IgD-negative memory B cell (primary cell): ENCODE measurements at regions not wholly inside any gene's neighbourhood (a gene's known extent, or its start where the extent isn't known, plus 50 kb on each side); places are given as distances from the start of the nearest gene placed in this dataset.

Experiments
- H3K27ac Mint-ChIP-seq, 3 donors: one replicate each; pipeline ENCODE4 v1.8.0; 2020 to 2022; ENCODE audit warnings: mild to moderate bottlenecking in 3 of 3, mixed read lengths in 3 of 3, moderate library complexity in 1 of 3
- H3K27me3 Mint-ChIP-seq: one replicate; pipeline ENCODE4 v1.8.0; 2021; ENCODE audit warnings: mixed read lengths
- H3K36me3 Mint-ChIP-seq: one replicate; pipeline ENCODE4 v1.8.0; 2020; ENCODE audit warnings: mild to moderate bottlenecking, mixed read lengths
- H3K4me1 Mint-ChIP-seq, 3 donors: one replicate each; pipeline ENCODE4 v1.8.0; 2020 to 2022; ENCODE audit warnings: mixed read lengths in 3 of 3, mild to moderate bottlenecking in 1 of 3
- H3K4me3 Mint-ChIP-seq, 4 donors: one replicate each; pipeline ENCODE4 v1.8.0; 2020 to 2022; ENCODE audit warnings: mild to moderate bottlenecking in 4 of 4, mixed read lengths in 4 of 4, moderate library complexity in 3 of 4
- H3K9me3 Mint-ChIP-seq, 3 donors: one replicate each; pipeline ENCODE4 v1.8.0; 2020 to 2021; ENCODE audit warnings: mixed read lengths in 3 of 3, mild to moderate bottlenecking in 1 of 3

DNA sequence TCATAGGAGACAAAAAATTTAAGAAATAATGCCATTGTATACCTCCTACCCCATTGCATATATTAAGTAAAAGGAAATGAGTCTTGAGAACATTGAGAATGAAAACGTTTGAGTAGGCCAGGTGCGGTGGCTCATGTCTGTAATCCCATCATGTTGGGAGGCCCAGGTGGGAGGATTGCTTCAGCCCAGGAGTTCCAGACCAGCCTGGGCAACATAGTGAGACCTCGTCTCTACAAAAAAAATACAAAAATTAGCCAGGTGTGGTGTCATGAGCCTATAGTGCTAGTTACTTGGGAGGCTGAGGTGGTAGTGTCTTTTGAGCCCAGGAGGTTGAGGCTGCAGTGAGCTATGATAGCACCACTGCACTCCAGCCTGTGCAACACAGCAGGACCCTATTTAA, 107.7 kb upstream of the MGAT5 start:
- Mint-ChIP-seq H3K9me3 (no peaks in the 10 kb centered on the region), H3K4me1 (peaks cover 60 to 67% (median 67%) of the 10 kb centered on the region in 3 donors), H3K27me3 (no peaks in the 10 kb centered on the region), H3K4me3 (peak overlapping the region in 2 of 4 donors; percentile 6 to 76), H3K27ac (peak overlapping the region; percentile 63 to 80 (median 75)), H3K36me3 (peaks cover 2% of the 10 kb centered on the region)

DNA sequence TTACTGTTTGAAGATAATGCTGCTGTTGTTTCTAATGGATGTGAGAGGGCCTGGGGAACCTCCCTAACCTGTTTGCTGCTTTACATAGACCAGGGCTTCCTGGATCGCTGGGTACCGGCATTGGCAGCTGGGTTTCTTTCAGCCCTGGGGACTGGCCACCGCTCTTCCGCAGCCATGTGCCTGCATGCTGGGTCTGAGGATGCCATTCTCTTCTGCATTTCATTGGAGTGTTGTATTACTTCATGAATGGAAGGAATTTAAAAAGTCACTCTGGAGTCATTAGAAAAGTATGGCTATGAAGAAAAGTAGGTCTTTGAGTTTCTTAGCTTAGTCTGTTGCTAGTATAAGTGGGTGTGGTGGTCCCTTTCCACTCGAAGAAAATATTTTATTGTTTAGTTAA, 107.3 kb upstream of the MGAT5 start:
- Mint-ChIP-seq H3K9me3 (no peaks in the 10 kb centered on the region), H3K27me3 (no peaks in the 10 kb centered on the region), H3K4me3 (peak overlapping the region in 1 of 4 donors; percentile 76), H3K4me1 (peaks cover 60 to 63% (median 63%) of the 10 kb centered on the region in 3 donors), H3K36me3 (peaks cover 2% of the 10 kb centered on the region), H3K27ac (peak overlapping the region; percentile 63 to 80 (median 75))

DNA sequence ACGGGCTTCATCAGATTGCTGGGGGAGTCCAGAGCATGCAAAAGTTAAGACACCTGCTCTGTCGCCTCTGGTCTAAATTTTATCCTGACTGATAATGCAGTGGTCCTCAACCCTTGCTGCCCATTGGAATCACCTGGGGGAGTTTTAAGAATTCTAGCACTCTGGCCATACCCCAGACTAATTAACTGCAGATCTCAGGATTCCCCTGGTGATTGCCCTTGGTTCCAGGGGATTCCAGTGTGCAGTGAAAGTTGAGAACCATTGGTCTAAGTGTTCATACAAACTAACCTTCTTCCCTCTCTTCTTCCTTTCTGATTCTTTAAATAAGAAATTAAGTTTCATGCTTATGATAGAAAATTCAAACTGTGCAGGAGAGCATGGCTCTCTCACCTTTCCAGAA, 105.7 kb upstream of the MGAT5 start:
- peak overlapping the region in 2 of 4 donors; percentile 52 to 86 for H3K4me3 Mint-ChIP-seq
- H3K36me3 Mint-ChIP-seq, result peaks cover 3% of the 10 kb centered on the region
- peaks cover 53 to 60% (median 58%) of the 10 kb centered on the region in 3 donors for H3K4me1 Mint-ChIP-seq
- no peaks in the 10 kb centered on the region for H3K9me3 Mint-ChIP-seq
- no peaks in the 10 kb centered on the region for H3K27me3 Mint-ChIP-seq
- peak overlapping the region in 2 of 3 donors; percentile 37 to 89 for H3K27ac Mint-ChIP-seq

DNA sequence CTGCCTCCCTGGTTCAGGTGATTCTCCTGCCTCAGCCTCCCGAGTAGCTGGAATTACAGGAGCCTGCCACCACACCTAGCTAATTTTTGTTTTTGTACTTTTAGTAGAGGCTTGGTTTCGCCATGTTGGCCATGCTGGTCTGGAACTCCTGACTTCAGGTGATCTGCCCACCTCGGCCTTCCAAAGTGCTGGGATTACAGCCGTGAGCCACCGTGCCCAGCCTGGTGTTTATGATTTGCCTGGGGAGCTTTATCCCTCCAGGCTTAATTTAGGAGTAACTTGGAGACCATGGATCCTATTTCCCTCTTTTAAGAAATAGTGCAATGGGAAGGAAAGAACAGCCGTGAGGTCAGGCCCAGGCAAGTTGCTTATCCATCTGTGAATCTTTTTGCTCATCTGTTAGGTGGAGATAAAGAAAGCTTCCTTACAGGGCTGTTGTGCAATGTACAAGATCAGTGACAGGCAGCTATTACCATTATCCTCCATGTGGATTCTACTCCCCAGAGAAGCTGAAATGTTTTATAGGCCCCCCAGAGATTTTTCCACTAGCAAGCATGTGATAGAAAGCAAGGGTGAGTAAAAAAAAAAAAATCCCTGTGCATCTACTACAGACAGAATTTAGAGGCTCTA, 104.9 kb upstream of the MGAT5 start:
- Mint-ChIP-seq H3K9me3 (no peaks in the 10 kb centered on the region), H3K36me3 (peaks cover 3% of the 10 kb centered on the region), H3K27me3 (no peaks in the 10 kb centered on the region), H3K27ac (peak overlapping the region in 2 of 3 donors; percentile 50 to 66), H3K4me1 (peaks cover 50 to 52% (median 52%) of the 10 kb centered on the region in 3 donors), H3K4me3 (no peak overlapping the region)

DNA sequence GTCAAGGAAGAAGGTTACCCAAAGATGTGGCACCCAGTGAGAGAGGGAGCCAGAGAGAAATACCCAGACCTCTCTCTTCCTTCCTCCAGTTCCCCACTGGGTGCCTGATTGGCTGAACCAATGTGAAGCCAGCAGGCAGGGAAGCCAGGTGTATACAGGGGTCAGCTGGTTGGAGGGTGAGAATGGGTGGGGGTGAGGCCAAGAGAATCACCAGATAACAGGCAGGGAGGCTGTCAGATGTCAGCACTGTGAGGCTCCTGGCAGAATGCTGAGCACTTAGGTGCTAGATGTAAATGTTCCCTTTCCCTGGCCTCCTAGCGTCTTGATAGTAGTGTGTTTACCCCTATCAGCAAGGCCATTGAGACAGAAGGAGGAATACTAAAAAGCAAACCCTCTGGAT, 104.0 kb upstream of the MGAT5 start:
- no peaks in the 10 kb centered on the region for H3K27me3 Mint-ChIP-seq
- H3K9me3 Mint-ChIP-seq, result no peaks in the 10 kb centered on the region
- H3K27ac Mint-ChIP-seq, result peak overlapping the region; percentile 59 to 86 (median 66)
- H3K36me3 Mint-ChIP-seq, result peaks cover 3% of the 10 kb centered on the region
- peaks cover 51 to 60% (median 57%) of the 10 kb centered on the region in 3 donors for H3K4me1 Mint-ChIP-seq
- H3K4me3 Mint-ChIP-seq, result peak overlapping the region in 2 of 4 donors; percentile 44 to 77

DNA sequence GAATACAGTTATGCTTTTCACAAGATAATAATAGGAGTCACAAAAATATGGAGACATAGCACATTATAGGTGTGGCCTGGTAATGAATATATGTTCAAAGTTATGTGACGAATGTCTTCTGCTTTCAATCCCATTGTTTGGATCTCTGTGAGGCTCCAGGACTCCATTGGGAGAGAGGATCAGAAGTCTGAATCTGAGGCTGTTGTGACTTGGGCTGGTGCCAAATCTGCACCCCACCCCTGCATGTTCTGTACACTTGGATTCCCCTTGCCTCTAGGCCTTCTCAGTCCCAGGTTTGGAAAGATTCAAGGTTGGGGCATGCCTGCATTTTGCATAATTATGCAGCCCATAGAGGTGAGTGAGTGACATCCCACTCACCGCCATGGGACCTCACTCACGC, 103.1 kb upstream of the MGAT5 start:
- Mint-ChIP-seq H3K4me3 (no peak overlapping the region), H3K9me3 (no peaks in the 10 kb centered on the region), H3K36me3 (peaks cover 3% of the 10 kb centered on the region), H3K4me1 (peaks cover 56 to 63% (median 62%) of the 10 kb centered on the region in 3 donors), H3K27ac (peak overlapping the region; percentile 24 to 86 (median 66)), H3K27me3 (no peaks in the 10 kb centered on the region)

DNA sequence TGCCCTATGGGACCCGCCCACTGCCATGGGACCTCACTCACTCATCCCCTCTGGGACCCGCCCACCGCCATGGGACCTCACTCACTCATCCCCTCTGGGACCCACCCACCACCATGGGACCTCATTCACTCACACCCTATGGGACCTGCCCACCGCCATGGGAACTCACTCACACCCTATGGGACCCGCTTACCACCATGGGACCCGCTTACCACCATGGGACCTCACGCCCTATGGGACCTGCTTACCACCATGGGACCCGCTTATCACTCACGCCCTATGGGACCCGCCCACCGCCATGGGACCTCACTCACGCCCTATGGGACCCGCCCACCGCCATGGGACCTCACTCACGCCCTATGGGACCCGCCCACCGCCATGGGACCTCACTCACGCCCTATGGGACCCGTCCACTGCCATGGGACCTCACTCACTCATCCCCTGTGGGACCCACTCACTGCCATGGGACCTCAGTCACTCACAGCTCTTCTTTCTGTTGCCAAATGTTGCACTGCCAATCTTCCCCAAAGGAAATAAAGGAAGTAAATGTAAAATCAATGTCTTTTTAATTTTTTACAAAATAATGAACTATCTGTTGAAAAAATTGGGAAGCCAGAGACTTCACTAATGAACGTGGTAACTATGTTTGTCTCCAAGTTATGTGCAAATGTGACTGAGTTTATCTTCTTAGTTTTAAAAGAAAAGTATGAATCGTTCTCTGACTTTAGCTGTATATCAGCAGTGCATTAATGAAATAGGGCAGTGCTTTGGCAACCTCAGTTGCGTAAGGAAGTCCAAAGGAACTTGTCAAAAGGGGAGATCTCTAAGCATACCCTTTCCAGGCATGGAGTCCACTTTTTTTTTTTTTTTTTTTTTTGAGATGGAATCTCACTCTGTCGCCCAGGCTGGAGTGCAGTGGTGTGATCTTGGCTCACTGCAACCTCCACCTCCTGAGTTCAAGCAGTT, 101.5 kb upstream of the MGAT5 start:
- Mint-ChIP-seq H3K27me3 (no peaks in the 10 kb centered on the region), H3K4me1 (peaks cover 56 to 60% (median 58%) of the 10 kb centered on the region in 3 donors), H3K36me3 (peaks cover 5% of the 10 kb centered on the region), H3K4me3 (peak overlapping the region in 2 of 4 donors; percentile 18 to 78), H3K27ac (peak overlapping the region; percentile 66 to 86 (median 71)), H3K9me3 (no peaks in the 10 kb centered on the region)

DNA sequence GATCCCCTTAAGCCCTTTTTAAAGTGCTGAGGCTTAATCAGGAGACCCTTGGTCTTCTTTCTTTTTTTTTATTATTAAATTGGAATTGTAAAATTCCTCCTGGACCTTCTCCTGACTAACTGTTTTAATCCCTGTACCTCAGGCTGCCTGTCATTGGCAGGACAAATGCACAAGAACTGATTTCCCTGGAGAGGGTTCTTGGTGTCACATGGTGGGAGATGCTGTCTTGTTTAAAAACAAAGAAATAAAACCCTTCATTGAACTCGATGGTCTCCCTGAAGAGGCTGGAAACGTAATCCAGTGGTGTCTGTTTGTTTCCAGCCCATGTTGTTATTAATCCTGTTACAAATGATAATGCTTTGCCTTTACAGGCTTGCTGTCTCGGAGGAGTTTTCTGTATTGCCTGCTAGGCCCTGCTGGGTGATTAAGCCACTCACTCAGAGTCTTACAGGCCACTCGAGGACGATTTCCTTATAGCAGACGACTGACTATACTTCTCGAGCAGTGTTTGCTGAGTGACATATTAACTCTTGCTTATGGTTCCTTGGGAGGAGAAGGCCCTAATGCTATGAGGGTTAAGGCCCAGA, 100.5 kb upstream of the MGAT5 start:
- Mint-ChIP-seq H3K36me3 (peaks cover 5% of the 10 kb centered on the region), H3K4me1 (peaks cover 47 to 54% (median 53%) of the 10 kb centered on the region in 3 donors), H3K4me3 (no peak overlapping the region), H3K27ac (peak overlapping the region in 1 of 3 donors; percentile 62), H3K27me3 (no peaks in the 10 kb centered on the region), H3K9me3 (no peaks in the 10 kb centered on the region)

DNA sequence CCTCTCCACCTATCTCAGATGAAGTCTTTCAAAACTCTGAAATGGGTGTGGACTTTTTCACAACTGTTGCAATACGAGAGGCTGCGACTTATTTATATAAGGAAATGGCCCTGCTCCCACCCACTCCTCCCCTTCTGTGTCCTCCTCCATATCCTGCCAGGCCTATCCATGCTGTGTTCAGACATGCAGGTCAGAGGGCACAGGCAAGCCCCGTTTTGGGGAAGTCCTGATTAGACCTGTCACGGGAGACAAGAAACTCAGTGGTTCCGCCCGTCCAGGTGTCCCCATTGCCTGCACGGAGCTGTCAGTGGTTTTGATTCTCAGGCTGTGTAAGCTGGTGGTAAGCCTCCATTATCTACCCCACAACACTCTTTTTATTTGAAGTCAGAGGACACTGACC, 99.6 kb upstream of the MGAT5 start:
- H3K27ac Mint-ChIP-seq, result peak overlapping the region; percentile 47 to 91 (median 62)
- H3K4me1 Mint-ChIP-seq, result peaks cover 41 to 56% (median 52%) of the 10 kb centered on the region in 3 donors
- H3K36me3 Mint-ChIP-seq, result peaks cover 5% of the 10 kb centered on the region
- peak overlapping the region in 3 of 4 donors; percentile 29 to 70 (median 56) for H3K4me3 Mint-ChIP-seq
- H3K27me3 Mint-ChIP-seq, result no peaks in the 10 kb centered on the region
- H3K9me3 Mint-ChIP-seq, result no peaks in the 10 kb centered on the region

DNA sequence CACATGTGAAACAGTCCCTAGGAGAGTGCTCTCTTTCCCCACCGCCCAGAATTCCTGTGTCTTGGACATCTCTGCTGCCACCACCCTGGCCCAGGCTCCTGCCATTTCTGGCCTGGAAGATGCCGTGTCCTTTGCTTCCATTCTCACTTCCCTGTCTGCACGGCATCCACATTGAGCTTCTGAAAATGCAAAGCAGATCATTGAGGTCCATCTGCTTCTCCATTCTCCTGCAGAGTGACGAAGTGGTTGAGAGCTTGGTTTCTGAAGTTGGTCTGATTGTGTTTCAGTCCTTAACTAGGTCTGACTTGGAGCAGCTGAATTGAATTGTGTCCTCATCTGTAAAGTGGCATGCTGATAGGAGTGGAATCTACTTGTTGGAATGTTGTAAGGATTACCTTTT, 98.7 kb upstream of the MGAT5 start:
- Mint-ChIP-seq H3K4me3 (peak overlapping the region in 3 of 4 donors; percentile 4 to 70 (median 51)), H3K9me3 (no peaks in the 10 kb centered on the region), H3K36me3 (peaks cover 5% of the 10 kb centered on the region), H3K27me3 (no peaks in the 10 kb centered on the region), H3K27ac (peak overlapping the region; percentile 47 to 62 (median 59)), H3K4me1 (peaks cover 36 to 51% (median 45%) of the 10 kb centered on the region in 3 donors)

DNA sequence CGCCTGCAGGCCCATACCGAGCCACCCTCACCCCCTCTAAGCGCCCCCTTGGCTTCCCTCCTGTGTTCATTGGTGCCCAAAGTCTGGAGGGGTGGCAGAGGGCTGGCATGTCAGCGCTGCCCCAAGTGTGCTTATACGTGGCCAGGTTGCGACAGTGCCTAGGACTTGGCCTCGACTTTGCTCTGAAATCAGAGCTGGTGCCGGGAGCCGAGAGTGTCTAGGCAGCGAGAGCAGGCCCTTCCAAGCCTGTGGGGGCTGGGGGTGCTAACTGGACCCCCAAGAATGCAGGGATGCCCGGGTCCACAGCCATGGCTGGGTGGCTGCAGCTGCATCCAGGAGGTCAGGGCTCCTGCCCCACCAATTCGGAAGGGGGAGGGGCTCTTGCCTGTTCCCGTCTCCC, 95.6 kb upstream of the MGAT5 start:
- Mint-ChIP-seq H3K4me3 (no peak overlapping the region), H3K27me3 (no peaks in the 10 kb centered on the region), H3K27ac (no peak overlapping the region), H3K9me3 (no peaks in the 10 kb centered on the region), H3K4me1 (peaks cover 52 to 65% (median 61%) of the 10 kb centered on the region in 3 donors), H3K36me3 (peaks cover 6% of the 10 kb centered on the region)

DNA sequence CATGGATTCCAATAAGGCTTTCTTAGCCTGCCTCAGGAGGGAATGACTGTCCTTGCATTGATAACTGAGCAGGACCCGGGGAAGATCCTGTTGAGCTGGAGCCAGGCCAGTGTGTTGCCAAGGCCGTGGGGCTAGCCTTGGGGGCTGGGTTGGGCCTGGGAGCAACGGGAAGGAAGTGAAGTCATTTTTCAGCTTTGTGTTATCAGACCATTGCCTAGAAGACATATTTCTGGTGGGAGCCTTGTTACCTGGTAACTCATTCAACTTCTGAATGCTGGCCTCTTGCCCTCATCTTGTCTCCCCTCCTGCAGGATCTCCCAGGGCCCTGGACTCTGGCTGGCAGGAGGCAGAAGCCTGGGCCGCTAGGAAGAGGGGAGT, 92.7 kb upstream of the MGAT5 start:
- H3K4me3 Mint-ChIP-seq, result peak overlapping the region in 1 of 4 donors; percentile 45
- peaks cover 49 to 67% (median 62%) of the 10 kb centered on the region in 3 donors for H3K4me1 Mint-ChIP-seq
- H3K36me3 Mint-ChIP-seq, result peaks cover 8% of the 10 kb centered on the region
- H3K27me3 Mint-ChIP-seq, result no peaks in the 10 kb centered on the region
- no peaks in the 10 kb centered on the region for H3K9me3 Mint-ChIP-seq
- H3K27ac Mint-ChIP-seq, result peak overlapping the region in 1 of 3 donors; percentile 64

DNA sequence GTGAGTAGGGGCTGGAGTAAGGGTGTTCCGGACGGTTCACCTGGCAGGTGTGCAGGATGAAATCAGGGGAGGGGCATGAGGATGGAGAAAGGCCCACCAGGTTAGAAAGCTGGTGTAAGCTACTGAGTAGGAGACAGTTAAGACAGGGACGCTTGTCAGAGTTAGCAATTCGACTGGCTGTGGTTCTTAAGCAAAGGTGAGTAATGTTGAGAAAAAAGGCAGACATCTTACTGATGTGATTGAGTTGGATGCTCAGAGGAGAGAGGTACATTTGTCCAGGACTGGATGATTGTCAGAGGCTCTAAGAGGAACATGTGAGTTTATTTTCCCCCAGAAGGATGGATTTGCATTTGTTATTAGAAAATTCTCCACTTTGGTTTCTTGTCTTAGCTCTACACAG, 90.5 kb upstream of the MGAT5 start:
- Mint-ChIP-seq H3K4me3 (peak overlapping the region in 1 of 4 donors; percentile 20), H3K4me1 (peaks cover 58 to 66% (median 65%) of the 10 kb centered on the region in 3 donors), H3K36me3 (peaks cover 6% of the 10 kb centered on the region)

DNA sequence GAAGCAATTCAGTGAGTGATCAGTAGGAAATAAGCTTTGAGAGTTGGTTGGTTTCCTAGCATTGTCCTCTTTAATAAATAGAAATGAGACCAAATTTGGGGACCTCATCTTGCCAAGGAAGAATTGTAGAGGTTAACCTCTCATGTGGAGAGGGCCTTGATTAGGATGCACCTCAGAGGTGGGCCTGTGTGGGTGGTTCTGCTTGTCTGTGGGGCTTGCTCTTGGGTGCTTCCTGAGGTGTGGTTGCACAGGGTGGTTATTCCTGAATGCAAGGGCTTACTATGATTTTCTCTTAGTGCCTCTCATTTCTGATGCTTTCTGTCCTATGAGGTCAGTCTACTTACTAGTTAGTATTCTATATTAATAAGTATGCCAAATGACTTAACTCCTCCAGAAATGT, 89.6 kb upstream of the MGAT5 start:
- peak overlapping the region in 1 of 3 donors; percentile 2 for H3K27ac Mint-ChIP-seq
- H3K27me3 Mint-ChIP-seq, result no peaks in the 10 kb centered on the region
- peaks cover 6% of the 10 kb centered on the region for H3K36me3 Mint-ChIP-seq
- H3K4me1 Mint-ChIP-seq, result peaks cover 67 to 71% (median 68%) of the 10 kb centered on the region in 3 donors
- H3K9me3 Mint-ChIP-seq, result no peaks in the 10 kb centered on the region
- no peak overlapping the region for H3K4me3 Mint-ChIP-seq

More for the DNA sequence above, 90.5 kb upstream of the MGAT5 start:
- Mint-ChIP-seq H3K27me3 (no peaks in the 10 kb centered on the region), H3K27ac (no peak overlapping the region), H3K9me3 (no peaks in the 10 kb centered on the region)

DNA sequence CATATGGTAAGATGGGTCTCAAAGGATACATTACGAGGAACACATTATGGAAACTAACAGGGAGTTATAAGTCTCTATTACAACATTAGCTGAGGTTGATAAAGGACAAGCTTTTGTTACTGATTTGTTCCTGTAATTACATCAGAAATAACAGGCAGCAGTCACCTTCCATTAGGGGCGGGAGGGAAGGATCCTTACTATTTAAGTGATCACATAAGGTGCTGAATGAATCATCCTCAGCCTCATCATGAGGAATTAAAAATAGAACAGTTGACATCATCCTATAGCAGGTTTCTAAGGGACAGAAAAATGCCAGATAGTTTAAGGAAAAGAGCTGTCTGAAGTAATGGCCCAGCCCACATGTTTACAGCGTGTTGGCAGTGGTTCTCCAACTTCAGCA, 86.9 kb upstream of the MGAT5 start:
- Mint-ChIP-seq H3K27ac (no peak overlapping the region), H3K4me1 (peaks cover 64 to 74% (median 71%) of the 10 kb centered on the region in 3 donors), H3K27me3 (no peaks in the 10 kb centered on the region), H3K36me3 (peaks cover 4% of the 10 kb centered on the region), H3K9me3 (no peaks in the 10 kb centered on the region), H3K4me3 (no peak overlapping the region)
